Mesendoderm (in vitro differentiated cells): ENCODE measurements at regions not wholly inside any gene's neighbourhood (a gene's known extent, or its start where the extent isn't known, plus 50 kb on each side); places are given as distances from the start of the nearest gene placed in this dataset.

ENCODE experiments used
- DNase-seq: peaks from one replicate; pipeline ENCODE4 v3.0.0; 2013
- H2AK5ac ChIP-seq: 2 replicates; pipeline ENCODE4 v1.6.1; 2013; ENCODE audit warnings: low read length, inconsistent platforms
- H2BK120ac ChIP-seq: 2 replicates; pipeline ENCODE4 v1.6.1; 2013; ENCODE audit warnings: low read depth, mild to moderate bottlenecking, low read length, moderate library complexity, mixed read lengths
- H2BK15ac ChIP-seq: replicated peaks from 2 replicates; pipeline ENCODE4 v1.6.1; 2013; ENCODE audit warnings: low read depth, mild to moderate bottlenecking, moderate library complexity
- H2BK5ac ChIP-seq: 2 replicates; pipeline ENCODE4 v1.6.1; 2013; ENCODE audit warnings: low read length, inconsistent platforms
- H3K18ac ChIP-seq: 2 replicates; pipeline ENCODE4 v1.6.1; 2013; ENCODE audit warnings: mild to moderate bottlenecking, low read length, mixed read lengths
- H3K23ac ChIP-seq: one replicate; pipeline ENCODE4 v1.6.1; 2013; ENCODE audit warnings: low read length
- H3K27ac ChIP-seq: 2 replicates; pipeline ENCODE4 v1.5.1; 2013; ENCODE audit warnings: low read depth, mild to moderate bottlenecking, inconsistent platforms, low read length, moderate library complexity
- H3K27me3 ChIP-seq: 2 replicates; pipeline ENCODE4 v1.6.1; 2013; ENCODE audit warnings: low read length, control low read depth, mild to moderate bottlenecking, inconsistent platforms; ENCODE audit not compliant: insufficient read depth, poor library complexity
- H3K36me3 ChIP-seq: 2 replicates; pipeline ENCODE4 v1.6.1; 2013; ENCODE audit warnings: low read length, inconsistent platforms; ENCODE audit not compliant: control insufficient read depth, insufficient read depth
- H3K4ac ChIP-seq: one replicate; pipeline ENCODE4 v1.6.1; 2013; ENCODE audit warnings: low read depth, mild to moderate bottlenecking, low read length, moderate library complexity
- H3K4me1 ChIP-seq: 2 replicates; pipeline ENCODE4 v1.6.1; 2013; ENCODE audit warnings: low read depth, low read length, inconsistent platforms; ENCODE audit not compliant: control insufficient read depth
- H3K4me2 ChIP-seq: 2 replicates; pipeline ENCODE4 v1.6.1; 2013; ENCODE audit warnings: low read length
- H3K4me3 ChIP-seq: 2 replicates; pipeline ENCODE4 v1.5.1; 2013; ENCODE audit warnings: mild to moderate bottlenecking, low read length
- H3K56ac ChIP-seq: one replicate; pipeline ENCODE4 v1.6.1; 2013; ENCODE audit warnings: low read length
- H3K79me1 ChIP-seq: 2 replicates; pipeline ENCODE4 v1.6.1; 2013; ENCODE audit warnings: low read length, inconsistent platforms
- H3K79me2 ChIP-seq: 2 replicates; pipeline ENCODE4 v1.6.1; 2013; ENCODE audit warnings: mild to moderate bottlenecking, low read length; ENCODE audit not compliant: control insufficient read depth, insufficient read depth
- H3K9ac ChIP-seq: 2 replicates; pipeline ENCODE4 v1.6.1; 2013; ENCODE audit warnings: low read length, inconsistent platforms
- H4K5ac ChIP-seq: one replicate; pipeline ENCODE4 v1.6.1; 2013; ENCODE audit warnings: low read length
- H4K8ac ChIP-seq: one replicate; pipeline ENCODE4 v1.6.1; 2013; ENCODE audit warnings: low read depth, mild to moderate bottlenecking, control low read depth, low read length, moderate library complexity
- WGBS: extraction: QIAGEN DNeasy Blood & Tissue Kit; methylation state at CpG from one replicate; pipeline ENCODE4 v1.1.7; 2013; ENCODE audit warnings: low lambda C conversion rate, missing lambda C conversion rate; ENCODE audit not compliant: insufficient coverage; ENCODE audit errors: extremely low coverage; 5-methylcytosine and 5-hydroxymethylcytosine counted together

DNA sequence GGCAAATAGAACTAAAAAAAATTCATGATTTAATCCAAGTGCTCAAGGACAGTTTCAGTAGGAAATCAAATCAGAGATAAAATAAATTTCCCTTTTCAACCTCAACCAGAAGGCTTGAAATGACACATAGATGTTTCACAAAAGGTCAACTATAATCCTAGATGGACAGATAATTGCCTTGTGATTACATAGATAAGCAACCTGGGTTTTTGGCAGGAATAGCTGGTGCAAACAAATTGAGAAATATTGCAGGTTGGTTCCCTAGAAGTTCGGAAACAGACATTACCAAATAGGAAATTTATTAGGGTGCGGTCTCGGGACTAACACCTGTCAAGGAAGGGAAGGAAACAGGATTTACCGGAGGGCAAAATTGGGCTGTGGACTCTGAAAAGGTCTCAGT, 497.5 kb downstream of the COG6 start:
- Histone ChIP-seq H3K9ac (no peak overlapping the region), H3K56ac (no peak overlapping the region), H3K4me3 (no peak overlapping the region), H3K4me2 (no peak overlapping the region), H3K4ac (no peak overlapping the region), H3K36me3 (no peaks in the 10 kb centered on the region), H3K18ac (no peak overlapping the region), H3K27ac (no peak overlapping the region), H4K8ac (no peak overlapping the region), H3K4me1 (no peaks in the 10 kb centered on the region), H3K79me2 (no peaks in the 10 kb centered on the region), H3K23ac (no peak overlapping the region), H3K27me3 (no peaks in the 10 kb centered on the region), H3K79me1 (no peaks in the 10 kb centered on the region), H2BK15ac (no peak overlapping the region), H2AK5ac (no peak overlapping the region), H4K5ac (no peak overlapping the region), H2BK5ac (no peak overlapping the region), H2BK120ac (no peak overlapping the region)
- no CpG with 5 or more reads among the region's 4 CpGs for WGBS
- no peak for DNase-seq

DNA sequence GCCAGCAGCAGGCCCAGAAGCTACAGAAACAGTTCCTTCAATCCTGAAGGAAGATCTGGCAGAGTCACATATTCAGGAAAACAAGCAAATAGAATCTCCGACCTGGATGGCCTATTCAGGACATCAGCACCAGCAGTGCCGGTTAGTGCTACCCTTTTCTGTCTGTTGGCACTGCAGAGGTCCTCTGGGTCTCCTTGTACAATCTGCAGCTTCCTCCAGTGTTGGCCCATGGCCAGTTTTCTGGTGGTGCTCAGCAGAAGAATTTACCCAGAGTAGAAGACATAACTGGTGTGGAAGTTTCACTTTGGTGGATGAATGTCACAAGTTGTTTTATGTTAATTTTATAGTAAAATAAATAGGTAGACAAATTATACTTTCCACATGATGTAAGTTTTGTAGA, 498.1 kb downstream of the COG6 start:
- Histone ChIP-seq H3K4me1 (no peaks in the 10 kb centered on the region), H3K36me3 (no peaks in the 10 kb centered on the region), H4K8ac (no peak overlapping the region), H3K9ac (no peak overlapping the region), H3K23ac (no peak overlapping the region), H3K4ac (no peak overlapping the region), H3K56ac (no peak overlapping the region), H3K4me3 (no peak overlapping the region), H3K4me2 (no peak overlapping the region), H2BK5ac (no peak overlapping the region), H4K5ac (no peak overlapping the region), H3K79me1 (no peaks in the 10 kb centered on the region), H3K27ac (no peak overlapping the region), H2BK15ac (no peak overlapping the region), H3K18ac (no peak overlapping the region), H3K27me3 (no peaks in the 10 kb centered on the region), H2BK120ac (no peak overlapping the region), H3K79me2 (no peaks in the 10 kb centered on the region), H2AK5ac (no peak overlapping the region)
- no CpG with 5 or more reads among the region's 2 CpGs for WGBS
- DNase-seq, result no peak

DNA sequence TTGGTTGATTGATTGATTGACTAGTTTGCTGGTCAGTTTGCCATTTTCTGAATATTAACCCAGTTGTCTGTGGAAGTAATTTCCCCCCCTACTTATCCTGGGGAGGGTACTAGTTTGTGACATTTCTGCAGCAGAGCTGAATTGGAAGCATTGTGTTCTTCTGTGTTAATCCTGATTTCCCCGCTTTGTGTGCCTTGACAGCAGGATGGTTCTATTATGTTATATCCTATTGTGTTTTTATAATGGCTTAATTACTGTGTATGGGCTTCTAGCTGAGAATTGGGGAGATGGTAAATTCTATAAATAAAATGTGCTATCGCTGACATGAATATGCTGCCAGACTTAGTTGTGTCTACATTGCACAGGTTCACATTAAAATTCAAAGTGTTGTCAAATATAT, 499.7 kb downstream of the COG6 start:
- H3K27ac ChIP-seq, result no peak overlapping the region
- no peak overlapping the region for H3K18ac ChIP-seq
- H2BK120ac ChIP-seq, result no peak overlapping the region
- no peaks in the 10 kb centered on the region for H3K4me1 ChIP-seq
- no peak overlapping the region for H3K4ac ChIP-seq
- H3K56ac ChIP-seq, result no peak overlapping the region
- H4K5ac ChIP-seq, result no peak overlapping the region
- no peaks in the 10 kb centered on the region for H3K79me1 ChIP-seq
- no peak overlapping the region for H2BK15ac ChIP-seq
- no peaks in the 10 kb centered on the region for H3K36me3 ChIP-seq
- no peak overlapping the region for H3K23ac ChIP-seq
- H3K4me3 ChIP-seq, result no peak overlapping the region
- H3K4me2 ChIP-seq, result no peak overlapping the region
- H2BK5ac ChIP-seq, result no peak overlapping the region
- no peaks in the 10 kb centered on the region for H3K27me3 ChIP-seq
- no CpG with 5 or more reads among the region's 2 CpGs for WGBS
- H4K8ac ChIP-seq, result no peak overlapping the region
- H3K9ac ChIP-seq, result no peak overlapping the region
- H2AK5ac ChIP-seq, result no peak overlapping the region
- no peaks in the 10 kb centered on the region for H3K79me2 ChIP-seq
- DNase-seq, result no peak

DNA sequence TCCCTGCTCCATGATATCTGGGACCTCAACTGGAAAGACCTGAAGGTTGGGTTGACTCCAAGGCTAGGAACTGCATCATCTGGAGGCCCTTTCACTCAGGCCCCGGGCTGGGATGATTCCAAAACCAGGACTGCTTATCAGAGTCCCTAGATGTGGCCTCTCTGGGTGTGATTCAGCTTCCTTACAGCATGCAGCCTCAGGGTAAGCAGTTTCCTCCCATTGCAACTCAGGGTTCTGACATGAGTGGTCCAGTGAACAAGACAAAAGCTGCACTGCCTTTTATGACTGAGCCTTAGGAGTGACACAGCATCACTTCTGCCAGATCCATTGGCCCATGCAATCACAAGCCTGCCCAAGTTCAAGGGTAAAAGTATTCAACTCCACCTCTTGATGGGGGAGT, 502.8 kb downstream of the COG6 start:
- no peak overlapping the region for H2BK120ac ChIP-seq
- H3K36me3 ChIP-seq, result no peaks in the 10 kb centered on the region
- H3K4ac ChIP-seq, result no peak overlapping the region
- H2AK5ac ChIP-seq, result no peak overlapping the region
- no peak overlapping the region for H3K4me3 ChIP-seq
- no peaks in the 10 kb centered on the region for H3K27me3 ChIP-seq
- H2BK15ac ChIP-seq, result no peak overlapping the region
- H3K9ac ChIP-seq, result no peak overlapping the region
- H4K5ac ChIP-seq, result no peak overlapping the region
- no peaks in the 10 kb centered on the region for H3K4me1 ChIP-seq
- WGBS, result no CpG with 5 or more reads among the region's 1 CpG
- H3K27ac ChIP-seq, result no peak overlapping the region
- no peak overlapping the region for H3K23ac ChIP-seq
- H3K18ac ChIP-seq, result no peak overlapping the region
- no peak overlapping the region for H3K56ac ChIP-seq
- no peak overlapping the region for H4K8ac ChIP-seq
- no peak overlapping the region for H3K4me2 ChIP-seq
- no peaks in the 10 kb centered on the region for H3K79me2 ChIP-seq
- DNase-seq, result no peak
- H2BK5ac ChIP-seq, result no peak overlapping the region
- no peaks in the 10 kb centered on the region for H3K79me1 ChIP-seq

DNA sequence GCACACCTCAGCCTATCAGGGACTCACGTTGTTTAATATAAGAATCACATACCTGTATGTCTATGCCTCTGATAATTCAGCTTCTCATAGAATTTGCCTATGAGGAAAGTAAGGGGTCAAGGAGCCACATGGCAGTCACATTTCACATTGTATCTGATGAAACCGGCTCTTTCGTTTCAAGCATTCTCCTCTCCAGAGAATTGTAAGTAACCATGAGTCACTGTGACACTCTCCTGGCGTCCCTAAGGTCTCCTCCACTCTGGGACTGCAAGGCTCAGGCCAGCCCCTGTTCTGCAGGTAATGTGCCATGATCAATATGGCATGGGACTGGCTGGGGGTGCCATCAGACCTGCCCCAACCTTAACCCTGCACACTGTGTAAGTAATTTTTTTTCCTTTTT, 503.3 kb downstream of the COG6 start:
- Histone ChIP-seq H2BK5ac (no peak overlapping the region), H3K36me3 (no peaks in the 10 kb centered on the region), H2BK15ac (no peak overlapping the region), H3K9ac (no peak overlapping the region), H4K8ac (no peak overlapping the region), H3K18ac (no peak overlapping the region), H3K27ac (no peak overlapping the region), H3K23ac (no peak overlapping the region), H3K56ac (no peak overlapping the region), H2BK120ac (no peak overlapping the region), H2AK5ac (no peak overlapping the region), H3K4me1 (no peaks in the 10 kb centered on the region), H3K27me3 (no peaks in the 10 kb centered on the region), H3K79me2 (no peaks in the 10 kb centered on the region), H4K5ac (no peak overlapping the region), H3K4me3 (no peak overlapping the region), H3K79me1 (no peaks in the 10 kb centered on the region), H3K4me2 (no peak overlapping the region), H3K4ac (no peak overlapping the region)
- no peak for DNase-seq
- WGBS, result no CpG with 5 or more reads among the region's 4 CpGs

DNA sequence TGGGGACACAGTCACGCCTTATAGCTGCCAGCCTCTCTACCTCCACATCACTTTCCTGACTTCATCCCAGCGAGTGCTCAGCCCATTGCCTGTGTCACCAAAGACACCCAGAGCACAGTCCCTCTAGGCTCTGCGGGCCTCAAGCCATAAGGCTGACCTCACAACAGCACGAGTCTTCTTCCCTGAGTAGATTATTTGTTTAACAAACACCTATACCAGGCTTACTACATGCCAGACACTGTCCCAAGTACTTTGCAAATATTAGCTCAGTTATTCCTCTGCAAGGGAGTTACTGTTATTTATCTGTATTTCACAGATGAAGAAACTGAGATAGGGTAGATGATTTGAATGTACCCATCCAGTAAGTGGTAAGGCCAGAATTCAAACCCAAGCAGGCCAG, 504.3 kb downstream of the COG6 start:
- DNase-seq, result no peak
- Histone ChIP-seq H2BK15ac (no peak overlapping the region), H3K27me3 (no peaks in the 10 kb centered on the region), H3K9ac (no peak overlapping the region), H3K36me3 (no peaks in the 10 kb centered on the region), H4K8ac (no peak overlapping the region), H2BK5ac (no peak overlapping the region), H3K4me2 (no peak overlapping the region), H4K5ac (no peak overlapping the region), H2AK5ac (no peak overlapping the region), H3K4me1 (no peaks in the 10 kb centered on the region), H3K18ac (no peak overlapping the region), H3K4me3 (no peak overlapping the region), H3K79me2 (no peaks in the 10 kb centered on the region), H3K4ac (no peak overlapping the region), H3K56ac (no peak overlapping the region), H3K23ac (no peak overlapping the region), H3K79me1 (no peaks in the 10 kb centered on the region), H3K27ac (no peak overlapping the region), H2BK120ac (no peak overlapping the region)
- no CpG with 5 or more reads among the region's 4 CpGs for WGBS
